Fibroblast of upper back skin (primary cell): ENCODE measurements at regions not wholly inside any gene's neighbourhood (a gene's known extent, or its start where the extent isn't known, plus 50 kb on each side); places are given as distances from the start of the nearest gene placed in this dataset.

Experiments used
- DNase-seq: peaks from one replicate; pipeline ENCODE4 v3.0.0-alpha.2; 2013

DNA sequence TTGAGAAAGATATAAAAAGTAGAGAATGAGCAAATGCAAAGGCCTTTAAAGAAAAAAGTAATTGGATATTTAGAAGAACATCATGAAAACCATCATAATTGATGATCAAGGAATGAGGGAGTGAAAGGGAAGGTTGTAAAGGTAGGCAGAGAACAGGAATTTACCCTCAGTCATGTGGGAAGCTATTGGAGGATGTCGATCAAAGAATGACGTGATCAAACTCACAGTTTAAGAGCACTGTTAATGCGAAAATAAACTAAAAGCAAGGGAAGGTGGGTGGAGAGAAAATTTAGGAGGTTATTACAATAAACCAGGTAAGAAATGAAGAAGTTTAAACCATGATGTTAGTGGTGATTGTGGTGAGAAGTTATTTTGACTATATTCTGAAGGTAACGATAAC lies 982.6 kb upstream of the EYS start:
- no peak for DNase-seq

DNA sequence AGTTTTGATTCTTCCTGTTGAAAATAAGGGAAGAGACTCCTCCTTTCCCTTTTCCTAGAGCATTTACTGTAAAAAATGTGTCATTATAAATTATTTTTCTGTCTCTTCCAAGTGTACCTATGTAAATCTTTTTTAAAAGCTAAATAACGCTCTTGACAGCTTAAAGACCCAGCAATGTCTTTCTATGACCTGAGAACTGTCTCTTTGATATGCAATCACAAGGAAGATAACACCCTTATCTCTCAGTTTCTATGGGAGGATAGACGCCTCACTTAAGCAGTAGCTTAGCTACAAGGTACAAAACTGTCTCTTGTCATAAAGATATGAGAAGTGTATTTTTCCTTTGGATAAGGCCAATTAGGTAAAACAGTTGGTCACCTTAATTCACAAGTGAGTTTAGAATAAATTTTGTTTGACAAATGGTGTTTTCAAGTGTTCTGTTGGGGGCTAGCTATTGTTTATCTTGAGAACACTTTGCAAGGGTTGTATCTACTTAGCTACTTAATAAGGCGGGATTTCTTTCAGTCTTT lies 980.6 kb upstream of the EYS start:
- DNase-seq = no peak

DNA sequence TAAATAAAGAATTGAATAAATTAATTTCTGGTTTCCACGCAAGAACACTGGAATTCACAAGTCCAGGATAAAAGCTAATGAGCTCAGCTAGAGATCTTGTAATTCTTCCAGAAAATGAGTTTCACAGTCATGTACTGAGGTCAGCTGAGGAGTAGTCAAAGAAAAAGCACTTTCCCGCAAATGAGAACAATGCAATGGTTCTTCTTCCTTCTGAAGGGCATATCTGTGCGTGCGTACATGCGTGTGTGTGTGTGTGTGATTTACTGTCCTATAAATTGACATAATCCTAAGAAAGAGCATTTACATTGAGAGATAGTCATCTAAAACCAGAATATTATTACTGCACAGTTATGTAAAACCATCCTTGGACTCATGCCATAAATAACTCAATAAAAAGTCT lies 968.9 kb upstream of the EYS start:
- DNase-seq = no peak

DNA sequence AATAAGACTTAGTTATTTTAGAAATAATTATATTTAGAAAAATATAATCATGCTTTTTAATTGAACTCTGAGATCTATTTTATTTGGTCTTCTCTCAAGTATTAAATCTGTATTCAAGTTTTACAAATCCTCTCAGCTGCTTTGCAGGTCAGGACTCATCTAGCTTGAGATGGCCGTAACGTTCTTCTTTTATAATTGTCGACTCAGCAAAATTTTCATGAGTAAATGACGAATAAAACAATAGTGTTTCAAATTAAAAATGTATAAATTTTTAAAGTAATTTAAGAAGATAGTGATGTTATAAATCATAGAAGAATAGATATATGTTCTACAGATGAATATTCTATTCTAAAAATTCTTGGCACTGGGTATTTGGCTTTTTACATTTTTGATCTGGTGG lies 957.1 kb upstream of the EYS start:
- no peak for DNase-seq

DNA sequence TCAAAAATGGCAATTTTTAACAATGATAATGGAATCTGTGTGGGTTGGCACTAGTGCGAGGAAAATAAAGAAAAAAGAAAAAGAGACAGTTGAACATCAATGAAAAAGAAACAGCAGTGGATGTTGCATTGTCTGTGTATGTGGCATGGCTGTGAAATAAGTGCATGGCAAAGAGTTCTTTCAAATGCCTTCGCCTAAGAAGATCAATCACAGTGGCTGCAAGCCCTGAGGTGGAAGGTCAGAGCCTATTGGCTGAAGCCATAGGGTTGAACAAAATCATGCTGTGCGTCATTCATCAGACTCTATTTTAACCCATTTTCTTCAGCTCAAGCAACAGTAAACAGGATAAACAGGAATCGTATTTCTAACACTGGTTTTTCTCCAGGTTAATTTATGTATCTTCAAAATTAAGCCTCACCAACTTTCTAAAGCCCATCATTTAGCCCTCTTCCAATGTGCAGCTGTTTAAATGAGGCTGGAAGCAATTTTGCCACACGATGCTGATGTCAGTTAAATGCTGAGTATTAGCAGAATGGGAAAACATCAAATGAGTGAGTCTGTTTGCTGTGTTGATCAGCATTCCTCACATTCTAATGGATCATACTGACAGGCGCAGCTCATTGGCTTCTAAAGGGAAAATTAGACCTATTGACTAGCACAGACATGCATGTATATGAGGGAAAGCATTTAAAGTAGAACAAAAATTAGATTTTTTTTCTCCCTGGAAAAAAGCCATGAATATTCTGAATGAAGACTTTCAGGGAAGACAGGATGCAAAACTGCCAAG lies 955.9 kb upstream of the EYS start:
- DNase-seq = peak; percentile 6

DNA sequence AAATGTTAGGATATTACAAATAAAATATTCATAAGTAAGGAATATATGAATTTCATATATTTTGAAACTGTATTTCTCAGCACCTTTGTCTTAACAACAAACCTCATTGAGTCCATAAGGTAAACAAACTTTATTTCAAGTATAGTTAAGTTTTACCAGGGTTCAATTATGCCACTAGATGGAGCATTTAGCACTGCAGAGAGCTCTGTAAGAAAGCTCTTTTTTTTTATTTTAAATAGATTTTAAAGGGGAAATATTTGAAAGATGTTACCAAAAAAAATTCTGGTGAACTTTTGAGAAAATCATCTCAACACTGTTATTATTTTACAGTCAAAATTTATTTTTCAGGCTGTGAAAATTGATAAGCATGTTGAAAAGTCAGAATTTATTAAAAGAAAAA lies 955.2 kb upstream of the EYS start:
- DNase-seq = peak; percentile 35

DNA sequence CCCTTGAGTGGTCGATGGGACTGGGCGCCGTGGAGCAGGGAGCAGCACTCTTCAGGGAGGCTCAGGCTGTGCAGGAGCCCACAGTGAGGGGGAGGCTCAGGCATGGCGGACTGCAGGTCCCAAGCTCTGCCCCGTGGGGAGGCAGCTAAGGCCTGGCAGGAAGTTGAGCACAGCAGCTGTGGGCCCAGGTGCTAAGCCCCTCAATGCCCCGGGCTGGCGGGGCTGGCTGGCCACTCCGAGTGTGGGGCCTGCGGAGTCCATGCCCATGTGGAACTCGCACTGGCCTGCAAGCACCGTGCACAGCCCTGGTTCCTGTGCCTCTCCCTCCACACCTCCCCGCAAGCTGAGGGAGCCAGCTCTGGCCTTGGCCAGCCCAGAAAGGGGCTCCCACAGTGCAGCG lies 948.4 kb upstream of the EYS start:
- DNase-seq = no peak

DNA sequence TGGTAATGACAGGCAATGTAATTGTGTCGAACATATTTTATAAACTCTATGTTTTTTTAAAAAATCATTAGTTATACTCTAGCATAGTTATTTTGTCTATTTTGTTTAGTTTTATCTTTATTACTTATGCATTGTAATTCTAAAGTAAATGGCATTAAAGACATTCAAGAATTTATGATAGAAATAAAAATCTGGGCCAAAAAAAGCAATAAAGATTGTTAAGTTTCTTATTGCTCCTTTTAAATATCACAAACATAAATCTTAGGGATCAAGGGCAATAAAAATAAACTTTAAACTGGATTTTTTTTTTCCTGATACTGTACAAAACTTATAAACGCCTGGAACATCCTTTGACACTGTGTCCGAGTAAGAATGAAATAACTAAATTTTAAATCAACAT lies 931.5 kb upstream of the EYS start:
- no peak for DNase-seq

DNA sequence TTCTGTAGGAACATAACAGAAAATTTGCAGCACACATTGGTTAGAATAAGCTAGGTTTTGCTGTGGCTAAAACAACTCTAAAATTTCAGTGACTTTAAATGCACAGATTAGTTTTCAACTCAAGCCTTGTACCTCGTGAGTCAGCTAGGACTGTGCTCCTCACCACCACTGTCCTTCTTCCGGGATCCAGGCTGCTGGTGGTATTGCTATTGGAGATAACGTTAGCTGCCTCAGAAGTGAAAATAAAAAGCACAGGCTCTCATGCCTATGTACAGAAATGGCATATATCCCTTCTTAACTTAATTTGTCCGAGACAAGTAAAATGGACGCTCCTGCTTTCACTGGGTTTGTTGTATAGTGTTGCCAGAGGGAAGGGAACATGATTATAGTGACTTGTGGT lies 931.1 kb upstream of the EYS start:
- no peak for DNase-seq

DNA sequence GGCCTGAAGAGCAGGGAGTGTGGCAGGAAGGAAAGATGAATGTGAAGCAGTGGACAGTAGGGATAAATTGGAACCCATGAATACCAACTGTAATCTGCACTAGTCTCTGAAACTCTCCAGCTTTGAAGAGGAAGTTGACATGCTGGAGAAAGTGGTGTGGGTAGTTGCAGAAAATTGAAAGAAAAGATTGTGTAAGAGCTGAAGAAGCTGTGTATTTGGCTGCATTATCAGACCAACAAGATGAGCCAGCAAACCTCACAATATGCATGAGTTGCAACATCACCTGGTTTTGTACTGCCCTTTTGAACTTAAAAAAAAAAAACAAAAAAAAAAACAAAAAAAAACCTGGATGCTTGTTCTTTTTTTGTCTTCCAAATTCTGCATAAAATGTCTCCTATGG lies 921.9 kb upstream of the EYS start:
- DNase-seq = peak; percentile 13

DNA sequence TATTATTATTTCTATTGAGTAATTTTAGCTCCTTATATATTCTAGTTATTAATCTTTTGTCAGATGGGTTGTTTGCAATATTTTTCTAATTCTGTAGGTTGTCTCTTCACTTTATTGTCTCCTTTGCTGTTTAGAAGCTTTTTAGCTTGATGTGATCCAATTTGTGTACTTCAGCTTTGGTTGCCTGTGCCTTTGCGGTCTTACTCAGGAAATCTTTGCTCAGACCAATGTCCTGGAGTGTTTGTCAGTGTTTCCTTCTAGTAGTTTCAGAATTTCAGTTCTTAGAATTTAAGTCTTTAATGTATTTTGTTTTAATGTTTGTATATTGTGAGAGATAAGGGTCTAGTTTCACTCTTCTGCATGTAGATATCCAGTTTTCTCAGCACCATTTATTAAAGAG lies 916.0 kb upstream of the EYS start:
- DNase-seq = no peak

DNA sequence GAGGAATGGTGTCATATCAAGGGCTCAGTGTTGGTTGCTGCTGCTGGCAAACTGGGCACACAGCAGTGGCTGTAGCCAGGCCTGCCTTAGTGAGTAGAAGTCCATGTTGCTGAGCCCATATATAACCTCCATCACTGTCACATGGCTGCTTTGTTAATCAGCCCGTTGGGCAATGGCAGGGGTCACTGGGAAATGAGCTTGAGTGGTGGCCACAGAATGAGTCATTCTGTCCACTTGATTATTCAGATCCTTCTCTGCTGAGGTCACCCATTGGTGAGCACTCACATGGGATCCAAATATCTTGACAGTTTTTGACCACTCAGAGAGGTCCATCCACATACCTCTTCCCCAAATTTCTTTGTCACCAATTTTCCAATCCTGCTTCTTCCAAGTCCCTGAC lies 898.9 kb upstream of the EYS start:
- DNase-seq = peak; percentile 11

DNA sequence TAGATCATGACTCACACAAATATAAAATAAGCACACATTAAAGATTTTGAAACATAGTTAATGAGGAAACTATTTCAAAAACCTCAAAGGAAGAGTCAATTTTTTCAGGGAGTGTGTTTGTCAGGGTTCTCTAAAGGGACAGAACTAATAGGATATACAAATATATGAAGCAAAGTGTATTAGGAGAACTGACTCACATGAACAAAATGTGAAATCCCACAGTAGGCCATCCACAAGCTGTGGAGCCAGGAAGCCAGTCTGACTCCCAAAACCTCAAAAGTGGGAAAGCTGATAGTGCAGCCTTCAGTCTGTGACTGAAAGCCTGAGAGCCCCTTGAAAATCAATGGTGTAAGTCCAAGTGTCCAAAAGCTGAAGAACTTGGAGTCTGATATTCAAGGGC lies 898.0 kb upstream of the EYS start:
- DNase-seq = peak; percentile 60

DNA sequence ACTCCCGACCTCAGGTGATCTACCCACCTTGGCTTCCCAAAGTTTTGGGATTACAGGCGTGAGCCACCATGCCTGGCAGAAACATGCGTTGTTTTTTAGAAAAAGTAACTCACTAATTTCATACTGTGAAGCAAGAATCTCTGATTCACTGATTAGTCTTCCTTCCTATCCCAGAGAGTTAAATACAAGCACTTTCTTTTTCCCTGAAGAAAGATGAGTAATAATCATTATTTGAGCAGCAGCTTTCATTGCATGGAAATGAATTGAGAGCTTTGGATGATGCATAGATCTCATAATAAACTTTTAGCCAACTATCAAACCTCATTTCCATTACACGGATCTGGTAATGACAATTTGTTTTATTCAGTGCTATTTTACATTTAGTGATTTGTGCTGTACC lies 892.5 kb upstream of the EYS start:
- peak; percentile 31 for DNase-seq

DNA sequence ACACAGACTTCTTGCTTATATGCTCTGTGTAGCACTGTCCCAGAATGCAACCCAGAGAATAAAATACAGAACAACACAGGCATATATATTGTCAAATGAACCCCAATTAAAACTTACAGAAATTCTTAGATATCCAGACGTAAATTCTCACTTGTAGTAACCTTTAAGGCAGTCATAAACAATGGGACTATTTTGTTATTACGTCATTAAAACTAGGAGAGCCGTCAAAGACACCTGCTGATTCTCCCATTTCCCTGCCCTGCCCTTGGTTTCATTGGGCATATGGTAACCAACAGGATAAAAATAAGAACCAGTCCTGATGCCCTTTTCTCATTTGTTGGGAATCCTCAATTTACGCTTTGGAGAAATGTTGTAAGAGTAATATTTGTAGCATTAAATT lies 871.3 kb upstream of the EYS start:
- DNase-seq = no peak

DNA sequence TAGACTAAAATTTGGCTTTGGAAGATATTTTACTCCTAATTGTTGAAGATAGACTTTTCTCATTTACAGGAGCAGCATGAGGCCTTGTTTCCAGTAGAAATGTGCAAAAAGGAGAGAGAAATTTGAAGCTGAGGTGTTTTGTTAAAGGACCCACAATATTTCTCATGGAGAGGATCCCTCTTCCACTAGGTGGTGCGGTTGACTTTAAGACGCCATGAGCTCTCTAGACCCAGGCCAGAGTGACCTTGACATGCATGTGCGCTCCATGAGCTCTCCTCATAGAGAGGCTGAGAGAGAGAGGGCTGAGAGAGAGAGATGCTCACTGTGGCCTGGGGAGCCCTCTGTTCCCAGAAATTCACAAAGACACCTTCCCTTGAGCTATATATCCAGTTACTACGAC lies 861.2 kb upstream of the EYS start:
- no peak for DNase-seq

DNA sequence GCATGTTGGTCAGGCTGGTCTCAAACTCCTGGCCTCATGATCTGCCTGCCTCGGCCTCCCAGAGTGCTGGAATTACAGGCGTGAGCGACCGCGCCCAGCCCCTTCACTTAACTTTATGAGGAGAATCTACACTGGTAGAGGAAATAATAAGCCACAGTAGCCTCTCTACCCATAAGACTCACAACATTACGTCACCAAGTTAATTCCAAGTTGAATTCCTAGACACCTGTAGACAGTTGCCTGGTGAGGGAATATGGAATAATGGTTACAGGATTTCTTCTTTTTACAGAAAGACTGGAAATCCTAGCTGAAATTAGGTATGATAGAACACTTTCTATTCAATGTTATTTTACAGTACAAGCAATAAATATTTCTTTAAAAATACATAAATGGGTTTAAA lies 854.5 kb upstream of the EYS start:
- no peak for DNase-seq

DNA sequence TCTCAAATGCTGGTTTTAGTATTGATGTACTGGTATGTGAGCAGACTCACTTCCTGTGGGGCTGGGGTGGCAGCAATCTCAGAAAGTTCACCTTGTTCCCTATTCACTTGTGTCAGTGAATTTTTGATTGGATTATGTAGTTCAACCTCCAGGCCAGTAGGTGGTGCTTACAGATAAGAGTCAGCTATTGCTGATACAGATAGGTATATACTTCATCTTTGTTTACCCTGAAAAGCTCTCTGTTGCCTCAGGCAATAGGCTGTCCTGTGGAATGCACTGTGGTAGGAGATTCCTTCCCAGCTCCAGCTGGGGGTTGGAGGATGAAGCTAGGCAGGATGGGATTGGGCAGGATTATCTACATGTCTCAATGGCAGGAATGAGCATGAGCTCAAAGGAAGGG lies 851.2 kb upstream of the EYS start:
- no peak for DNase-seq

DNA sequence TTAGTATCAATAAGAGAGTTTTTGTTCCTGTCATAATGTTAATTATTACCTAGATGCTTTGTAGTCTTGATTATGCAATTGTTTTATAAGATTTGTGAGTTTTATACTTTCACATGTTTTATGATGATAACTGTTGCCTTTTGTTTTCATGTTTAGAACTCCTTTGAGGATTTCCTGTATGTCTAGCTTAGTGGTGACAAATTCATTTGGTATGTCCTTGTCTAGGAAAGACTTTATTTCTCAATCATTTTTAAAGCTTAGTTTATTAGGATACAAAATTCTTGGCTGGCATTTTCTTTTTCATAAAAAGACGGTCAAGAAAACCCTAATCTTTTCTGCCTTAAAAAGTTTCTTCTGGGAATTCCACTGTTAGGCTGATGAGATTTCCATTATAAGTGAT lies 849.9 kb upstream of the EYS start:
- no peak for DNase-seq

DNA sequence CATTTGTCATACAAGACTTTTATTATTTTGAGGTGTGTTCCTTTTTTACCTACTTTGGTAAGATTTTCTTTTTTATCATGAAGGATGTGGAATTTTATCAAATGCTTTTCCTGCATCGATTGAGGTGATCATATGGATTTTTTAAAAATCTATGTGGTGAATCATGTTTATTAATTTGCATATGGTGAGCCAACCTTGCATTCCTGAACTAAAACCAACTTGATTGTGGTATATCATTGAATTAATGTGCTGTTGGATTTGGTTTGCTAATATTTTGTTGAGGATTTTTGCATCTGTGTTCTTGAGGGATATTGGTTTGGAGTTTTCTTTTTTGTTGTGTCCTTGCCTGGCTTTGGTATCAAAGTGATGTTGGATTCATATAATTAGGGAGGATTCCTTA lies 848.1 kb upstream of the EYS start:
- no peak for DNase-seq

DNA sequence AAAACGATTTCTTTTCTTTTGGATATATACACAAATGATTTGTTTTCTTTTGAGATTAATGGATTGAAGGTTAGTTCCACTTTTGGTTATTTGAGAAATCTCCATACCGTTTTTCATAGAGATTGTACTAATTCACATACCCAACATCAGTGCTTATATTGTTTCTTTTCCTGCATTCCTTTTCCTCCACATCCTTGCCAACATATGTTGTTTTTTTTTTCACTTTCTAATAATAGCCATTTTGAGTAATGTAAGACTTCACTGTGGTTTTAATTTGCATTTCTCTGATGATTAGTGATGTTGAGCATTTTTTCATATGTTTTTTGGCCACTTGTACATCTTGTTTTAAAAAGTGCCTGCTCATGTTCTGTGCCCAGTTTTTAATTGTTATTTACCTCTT lies 846.4 kb upstream of the EYS start:
- DNase-seq = peak; percentile 37

DNA sequence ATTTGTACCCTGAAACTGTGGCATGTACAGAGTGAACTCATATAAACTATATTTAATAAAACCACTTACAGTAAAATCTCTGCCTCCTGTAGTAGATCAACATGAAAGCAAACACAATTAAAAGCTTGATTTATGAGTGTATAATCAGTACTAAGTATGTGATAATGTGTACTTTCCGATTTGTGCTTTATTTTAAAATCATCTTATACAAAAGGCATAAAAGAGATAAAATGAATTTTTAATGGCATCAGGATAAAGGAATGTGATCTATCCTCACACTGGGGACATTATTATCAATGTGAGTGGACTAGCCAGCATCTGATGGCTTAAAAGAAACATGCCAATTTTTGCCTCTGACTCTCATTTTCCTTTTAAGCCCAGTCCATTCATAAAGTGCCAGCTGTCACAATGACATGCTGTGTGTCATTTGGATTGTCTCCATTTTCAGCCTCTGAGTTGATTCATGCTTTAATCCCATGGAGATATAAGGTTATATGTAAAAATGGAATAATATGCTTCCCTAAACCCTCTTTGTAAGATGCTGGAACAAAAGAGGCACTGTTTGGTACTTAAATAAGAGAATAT lies 831.6 kb upstream of the EYS start:
- no peak for DNase-seq

DNA sequence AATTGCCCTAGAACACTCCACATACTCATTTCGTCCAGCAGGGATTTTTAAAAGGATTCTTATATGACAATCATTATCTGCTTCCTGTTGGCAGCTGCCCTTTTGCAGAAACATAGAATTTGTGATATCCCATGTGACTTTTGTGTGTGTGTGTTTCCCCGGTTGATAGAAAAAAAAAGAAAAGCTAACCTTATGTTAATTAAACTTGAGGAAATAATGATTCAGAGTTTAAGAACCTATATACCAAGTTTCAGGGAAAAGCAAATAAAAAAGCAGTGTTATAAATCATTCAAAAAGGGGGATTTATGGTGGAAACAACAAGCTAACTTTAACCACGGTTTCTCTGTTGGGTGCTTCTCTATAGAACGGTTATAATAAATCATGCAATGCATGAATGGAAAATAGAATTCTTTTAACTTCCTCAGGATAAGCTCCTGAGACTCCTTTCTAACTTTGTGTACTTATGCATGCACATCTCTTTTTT lies 826.9 kb upstream of the EYS start:
- peak; percentile 4 for DNase-seq

DNA sequence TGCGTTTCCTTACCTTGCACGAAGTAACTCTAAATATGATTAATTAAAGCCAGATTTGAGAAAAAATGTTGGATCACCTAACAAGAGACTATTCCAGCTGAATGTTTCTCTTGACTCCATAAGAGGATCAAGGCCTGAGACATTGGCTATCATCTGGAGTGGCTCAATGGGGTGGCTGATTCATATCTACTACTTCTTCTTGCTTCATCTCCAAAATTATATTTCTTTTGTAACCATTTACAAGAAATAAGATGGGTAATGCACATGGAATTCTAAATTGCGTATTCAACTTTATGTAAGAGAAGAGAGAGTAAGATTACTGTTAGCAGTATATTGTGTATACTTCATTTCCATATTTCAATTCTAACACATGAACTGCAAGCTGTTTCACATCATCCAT lies 819.0 kb upstream of the EYS start:
- DNase-seq = peak; percentile 22

DNA sequence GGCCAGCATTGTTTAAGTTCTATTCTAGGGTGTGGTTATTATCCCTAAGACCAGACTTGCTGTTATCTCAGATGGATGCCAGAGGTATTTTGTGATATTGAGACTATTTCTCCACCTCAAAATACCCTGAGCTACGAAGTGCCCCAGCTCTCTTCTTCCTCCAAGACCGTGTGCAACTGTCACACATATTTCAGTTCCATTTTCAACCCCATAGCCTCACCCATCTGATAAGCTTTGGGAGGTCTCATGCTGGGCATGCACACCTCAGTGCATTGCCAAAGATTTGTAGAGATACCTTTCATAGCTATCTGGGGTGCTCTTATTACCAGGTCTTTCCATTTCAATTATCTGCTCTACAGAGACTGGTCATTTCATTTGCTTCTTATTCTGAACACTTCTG lies 815.8 kb upstream of the EYS start:
- DNase-seq = no peak
